ENCODE measurements at regions not wholly inside any gene's neighbourhood (a gene's known extent, or its start where the extent isn't known, plus 50 kb on each side); places are given as distances from the start of the nearest gene placed in this dataset.

DNA sequence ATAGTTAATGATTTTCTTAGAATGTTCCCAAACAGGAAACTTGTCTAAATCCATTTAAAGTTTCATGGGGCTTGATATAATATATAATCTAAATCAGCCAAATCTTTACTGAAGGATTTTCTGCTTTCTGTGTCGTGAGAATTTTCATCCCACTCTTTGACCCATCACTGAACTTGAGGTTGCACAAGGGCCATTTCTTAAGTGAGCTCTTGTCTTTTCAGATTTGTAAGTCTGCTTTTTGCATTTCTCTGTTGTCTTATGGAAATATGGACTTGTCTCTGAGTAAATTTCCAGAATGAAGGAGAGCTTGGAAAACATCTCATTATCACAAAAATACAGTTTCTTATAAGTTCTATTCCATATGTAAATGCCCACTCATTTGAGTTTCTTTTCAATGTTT lies 149.2 kb upstream of the ARRDC3 start:
- TF ChIP-seq, protein P1, sequence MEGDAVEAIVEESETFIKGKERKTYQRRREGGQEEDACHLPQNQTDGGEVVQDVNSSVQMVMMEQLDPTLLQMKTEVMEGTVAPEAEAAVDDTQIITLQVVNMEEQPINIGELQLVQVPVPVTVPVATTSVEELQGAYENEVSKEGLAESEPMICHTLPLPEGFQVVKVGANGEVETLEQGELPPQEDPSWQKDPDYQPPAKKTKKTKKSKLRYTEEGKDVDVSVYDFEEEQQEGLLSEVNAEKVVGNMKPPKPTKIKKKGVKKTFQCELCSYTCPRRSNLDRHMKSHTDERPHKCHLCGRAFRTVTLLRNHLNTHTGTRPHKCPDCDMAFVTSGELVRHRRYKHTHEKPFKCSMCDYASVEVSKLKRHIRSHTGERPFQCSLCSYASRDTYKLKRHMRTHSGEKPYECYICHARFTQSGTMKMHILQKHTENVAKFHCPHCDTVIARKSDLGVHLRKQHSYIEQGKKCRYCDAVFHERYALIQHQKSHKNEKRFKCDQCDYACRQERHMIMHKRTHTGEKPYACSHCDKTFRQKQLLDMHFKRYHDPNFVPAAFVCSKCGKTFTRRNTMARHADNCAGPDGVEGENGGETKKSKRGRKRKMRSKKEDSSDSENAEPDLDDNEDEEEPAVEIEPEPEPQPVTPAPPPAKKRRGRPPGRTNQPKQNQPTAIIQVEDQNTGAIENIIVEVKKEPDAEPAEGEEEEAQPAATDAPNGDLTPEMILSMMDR (conservative IDR thresholded peaks at IDR 0.05 in 1 of 2, IDR thresholded peaks at IDR 0.05 in 1 of 2; ENCODE audit: extremely low read depth in 1 of 2, insufficient read depth in 1 of 2, low read depth in 1 of 2, low read length in 2 of 2) = no peak
- TF ChIP-seq EZH2 (IDR thresholded peaks at IDR 0.05; ENCODE audit: borderline replicate concordance, low read length) = no peak
